ENCODE measurements at regions not wholly inside any gene's neighbourhood (a gene's known extent, or its start where the extent isn't known, plus 50 kb on each side); places are given as distances from the start of the nearest gene placed in this dataset.

GRCh38 chr14:100988411-100988900 lies 84.9 kb upstream of the RTL1 start:
- TF ChIP-seq CTCF (IDR thresholded peaks at IDR 0.05) (no peak), POLR2A (IDR thresholded peaks at IDR 0.05) (no peak)

Data from right lobe of liver (tissue), 4 donors.